CD4-positive, alpha-beta T cell treated with Interleukin-4 for 4 hours (primary cell): ENCODE measurements at regions not wholly inside any gene's neighbourhood (a gene's known extent, or its start where the extent isn't known, plus 50 kb on each side); places are given as distances from the start of the nearest gene placed in this dataset.
A peak's percentile ranks its signal among the peaks of the same experiment; 100 is the strongest.

ENCODE experiments used
- DNase-seq: peaks from one replicate; pipeline ENCODE4 v3.0.0-alpha.2; 2020

- peak; percentile 14 for DNase-seq
Observed at GRCh38 chr10:110355141-110355831, 50.6 kb upstream of the SMNDC1 start.

DNA sequence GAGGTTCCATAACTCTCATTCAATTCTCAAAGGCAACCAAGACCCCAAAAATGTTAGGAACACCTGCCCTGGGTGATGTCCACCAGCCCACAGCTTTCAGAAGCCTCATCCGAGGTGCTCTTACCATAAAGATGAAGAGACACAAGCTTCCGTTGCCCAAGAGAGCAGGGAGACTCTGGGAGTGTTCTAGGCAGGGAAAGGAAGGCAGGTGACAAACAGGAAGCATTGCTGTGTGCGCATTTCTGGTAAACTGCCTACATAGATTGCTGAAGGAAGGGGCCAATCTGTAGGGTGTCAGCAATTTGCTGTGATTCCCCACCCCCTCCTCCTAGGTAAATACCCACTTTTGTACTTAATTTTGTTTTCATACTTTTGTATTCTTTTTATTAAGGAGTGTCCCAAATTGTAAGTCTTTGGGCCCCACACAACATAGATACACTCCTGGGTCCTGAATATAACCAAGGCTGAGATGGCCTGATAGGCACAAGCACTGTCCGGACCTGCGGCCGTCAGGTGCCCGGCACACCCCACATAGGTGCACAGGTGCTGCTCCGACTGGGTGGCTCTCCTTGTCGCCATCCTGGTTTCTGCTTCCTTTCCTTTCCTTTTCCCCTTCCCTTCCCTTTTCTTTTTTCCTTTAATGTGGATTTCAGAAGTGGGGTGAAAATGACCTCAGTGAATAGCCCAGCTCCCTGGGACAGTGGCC, 51.4 kb upstream of the SMNDC1 start:
- DNase-seq, result peak; percentile 52

GRCh38 chr10:110356628-110357245, 52.0 kb upstream of the SMNDC1 start:
- peak; percentile 70 for DNase-seq

DNA sequence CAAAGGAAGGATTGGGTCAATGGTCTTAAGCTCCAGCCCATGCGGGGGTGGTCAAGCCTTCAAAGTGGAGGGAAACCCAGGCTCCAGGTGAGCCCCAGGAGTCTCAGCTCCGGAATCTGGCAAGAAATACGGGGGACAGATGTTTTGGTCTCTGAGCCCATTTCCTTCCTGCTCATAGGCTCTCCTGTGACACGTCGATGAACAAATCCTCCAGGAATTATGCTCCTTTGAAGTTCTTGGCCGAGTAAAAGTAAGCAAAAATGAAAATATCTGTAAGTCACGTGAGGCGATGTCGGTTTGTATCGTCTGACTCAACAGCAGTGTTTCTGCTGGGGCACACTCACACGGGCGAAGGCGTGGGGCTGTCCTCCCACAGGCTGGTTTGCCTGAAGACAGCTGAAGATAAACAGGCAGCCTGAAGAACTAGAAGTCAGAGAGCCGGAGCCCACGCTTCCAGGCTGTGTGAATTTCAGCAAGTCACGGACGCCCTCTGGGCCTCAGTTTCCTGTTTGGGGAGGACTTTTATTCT, 52.6 kb upstream of the SMNDC1 start:
- peak; percentile 75 for DNase-seq

GRCh38 chr10:110357871-110358270, 53.2 kb upstream of the SMNDC1 start:
- DNase-seq, result no peak

DNA sequence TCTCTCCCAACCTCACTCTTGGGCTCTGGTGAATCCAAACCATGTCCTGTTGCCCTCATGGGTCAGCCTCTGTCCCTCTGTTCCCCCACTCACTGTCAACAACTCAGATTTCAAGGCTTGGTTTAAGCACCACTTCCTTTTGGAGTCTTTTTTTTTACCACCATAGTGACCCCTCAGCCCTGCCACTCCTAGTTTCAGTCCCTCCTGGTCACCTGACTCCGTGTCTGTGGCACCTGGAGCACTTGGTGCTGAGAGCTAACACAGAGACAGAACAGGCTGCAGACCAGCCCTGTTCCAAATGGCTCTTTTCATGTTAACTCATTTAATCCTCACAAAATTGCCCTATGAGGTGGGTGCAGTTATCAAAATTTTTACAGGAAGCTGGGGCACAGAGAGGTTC, 53.6 kb upstream of the SMNDC1 start:
- DNase-seq, result no peak

DNA sequence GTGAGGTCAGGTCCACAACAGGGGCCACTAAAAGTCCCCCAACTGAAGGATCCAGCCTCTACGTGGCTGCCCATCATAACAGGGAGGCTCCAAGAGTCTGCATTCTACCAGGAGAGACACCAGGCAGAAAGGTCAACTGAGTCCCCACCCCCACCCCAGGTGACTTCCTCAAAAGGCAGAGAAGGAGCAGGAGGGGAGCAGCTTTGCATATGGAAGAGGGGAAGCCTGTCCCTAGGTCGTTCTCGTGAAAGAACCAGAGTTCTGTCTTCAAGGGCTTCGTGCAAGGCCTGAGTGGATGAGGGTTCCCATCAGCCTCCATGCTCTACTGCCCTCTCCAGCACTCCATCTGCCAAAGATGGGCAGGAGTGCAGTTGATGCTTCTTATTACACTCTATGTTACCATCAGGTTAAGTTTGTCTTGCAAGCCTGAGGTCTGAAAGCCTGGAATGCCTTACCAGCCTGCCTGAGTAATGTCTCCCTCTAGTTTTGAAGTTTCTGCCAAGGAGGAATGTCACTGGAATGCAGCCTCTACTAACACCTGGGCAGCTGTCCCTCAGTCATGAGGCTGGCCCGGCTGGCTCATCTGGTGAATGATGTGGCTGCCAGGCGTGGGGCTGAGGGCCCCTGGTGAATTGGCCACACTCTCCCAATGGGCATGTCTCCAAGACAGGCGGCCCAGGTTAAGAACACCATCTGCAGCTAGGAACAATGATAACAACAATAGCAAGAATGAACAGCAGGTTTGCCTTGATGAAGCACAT, 54.3 kb upstream of the SMNDC1 start:
- no peak for DNase-seq

GRCh38 chr10:110360857-110361474, 56.2 kb upstream of the SMNDC1 start:
- no peak for DNase-seq

GRCh38 chr10:110361800-110362456, 57.2 kb upstream of the SMNDC1 start:
- peak; percentile 13 for DNase-seq

DNA sequence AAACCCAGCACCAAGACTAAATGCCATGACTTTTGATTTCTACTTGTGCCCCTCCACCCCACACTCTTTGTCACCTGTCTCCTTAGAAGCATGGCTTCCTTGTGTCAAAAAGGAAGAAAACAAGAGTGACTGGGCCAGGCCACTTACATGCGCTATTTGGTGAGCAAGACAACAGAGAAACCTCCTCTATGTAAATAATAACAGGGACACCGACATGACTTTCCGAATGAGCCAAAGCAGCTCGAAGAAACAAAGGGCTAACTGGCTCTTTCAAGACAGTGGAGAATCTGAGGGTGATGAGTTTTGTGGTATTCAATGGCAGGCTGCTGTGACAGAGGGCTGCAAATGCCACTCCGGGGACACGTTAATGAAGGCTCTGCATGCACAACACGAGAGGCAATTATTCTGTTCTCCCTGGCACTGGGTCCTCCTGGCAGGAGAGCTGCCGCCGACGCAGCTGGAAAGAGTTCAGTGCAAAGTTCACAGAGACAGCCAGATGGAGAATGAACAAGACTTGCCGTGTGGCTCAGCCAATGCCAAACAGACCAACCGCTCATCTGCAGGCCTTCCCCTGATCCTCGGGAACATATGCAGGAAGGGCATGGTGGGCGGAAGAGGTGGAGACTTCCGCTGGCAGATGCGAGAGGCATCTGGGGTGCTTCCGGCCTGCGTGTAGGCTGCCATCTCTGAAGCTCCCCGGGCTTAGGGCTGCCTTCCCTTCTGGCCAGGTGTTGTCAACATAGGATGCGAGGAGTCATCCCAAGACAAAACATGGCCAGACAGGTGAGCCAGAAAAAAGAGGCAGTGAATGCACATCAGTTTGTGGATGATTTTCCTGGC, 59.1 kb upstream of the SMNDC1 start:
- peak; percentile 23 for DNase-seq

DNA sequence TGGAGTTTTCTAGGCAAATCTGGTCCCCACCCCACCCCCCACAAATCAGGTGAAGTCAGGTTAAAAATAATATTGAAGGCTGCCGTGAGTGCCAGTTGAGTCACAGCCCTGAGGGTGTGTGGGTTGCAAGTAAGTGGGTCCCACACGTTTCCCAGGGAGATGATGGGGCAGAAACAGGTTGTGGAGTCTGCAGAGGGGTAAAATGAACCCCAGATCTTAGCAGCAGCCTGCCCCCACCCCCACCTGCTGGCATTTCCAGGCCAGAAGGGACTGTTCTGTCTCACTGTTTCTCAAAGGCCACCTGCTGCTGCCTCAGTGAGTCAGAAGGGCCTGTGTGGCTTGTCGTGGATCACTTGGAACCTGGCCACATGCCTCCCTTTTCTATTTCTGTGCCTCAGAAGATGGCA, 59.8 kb upstream of the SMNDC1 start:
- no peak for DNase-seq

GRCh38 chr10:110365356-110366143, 60.8 kb upstream of the SMNDC1 start:
- no peak for DNase-seq

DNA sequence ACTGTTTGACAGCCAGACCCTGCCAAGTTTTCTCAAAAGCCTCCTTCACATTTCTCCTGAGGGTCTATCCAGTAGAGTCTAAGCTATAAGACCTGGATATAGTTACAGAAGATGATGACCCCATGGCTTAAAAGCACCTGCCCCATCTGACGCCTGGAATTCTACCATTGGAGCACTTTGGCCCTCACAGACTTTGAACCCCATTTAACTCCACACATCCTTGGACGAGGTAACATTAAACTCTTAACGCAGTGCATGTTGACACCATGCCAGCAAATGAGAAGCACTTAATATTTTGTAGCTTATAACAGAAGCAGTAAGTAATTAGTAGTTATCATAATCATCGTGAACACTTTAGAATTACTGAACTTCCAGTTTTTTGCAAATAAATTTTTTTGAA, 61.9 kb upstream of the SMNDC1 start:
- DNase-seq, result no peak

DNA sequence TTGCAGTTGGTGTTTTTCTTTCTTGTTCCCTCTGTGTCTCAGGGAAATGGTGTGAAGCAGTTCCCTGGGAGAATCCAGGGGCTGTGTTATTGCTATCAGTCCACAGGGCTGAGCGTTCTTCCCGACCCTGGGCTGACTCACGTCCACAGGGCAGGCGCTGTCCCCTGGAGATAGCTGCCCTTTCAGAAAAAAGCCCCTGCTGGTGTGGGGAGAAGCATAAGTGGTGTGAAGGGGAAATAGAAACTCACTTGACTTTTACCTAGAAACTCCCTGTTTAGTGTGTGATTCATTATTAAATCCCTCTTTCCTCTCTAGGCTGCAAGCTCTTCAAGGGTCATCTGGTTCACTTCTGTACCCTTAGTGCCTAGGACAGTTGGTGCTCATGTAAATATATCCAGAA, 63.3 kb upstream of the SMNDC1 start:
- DNase-seq, result no peak

- no peak for DNase-seq
Observed at GRCh38 chr10:110368556-110368955, 63.8 kb upstream of the SMNDC1 start.

DNA sequence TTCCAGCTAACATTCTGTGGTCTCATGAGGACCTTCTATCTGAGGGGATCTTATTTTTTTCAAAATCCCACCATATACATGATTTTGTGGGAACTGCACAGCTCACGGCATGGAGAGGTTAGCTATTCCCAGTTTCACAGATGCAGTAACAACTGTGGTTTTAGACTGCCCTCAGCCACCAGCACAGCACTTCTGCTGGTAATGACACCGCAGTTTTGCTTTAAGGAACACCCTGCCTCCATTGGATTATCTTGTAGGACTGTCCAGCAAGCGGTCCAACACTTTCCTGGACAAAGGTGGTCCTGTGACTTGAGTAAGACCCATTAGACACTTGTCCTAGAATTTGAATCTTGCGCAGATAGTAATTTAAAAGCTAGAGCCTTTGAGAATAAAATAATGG, 65.3 kb upstream of the SMNDC1 start:
- DNase-seq, result no peak

- DNase-seq, result no peak
Observed at GRCh38 chr10:110372656-110373055, 67.9 kb upstream of the SMNDC1 start.

- no peak for DNase-seq
Observed at GRCh38 chr10:110373059-110373458, 68.3 kb upstream of the SMNDC1 start.

GRCh38 chr10:110373857-110374654, 69.3 kb upstream of the SMNDC1 start:
- DNase-seq, result no peak

- no peak for DNase-seq
Observed at GRCh38 chr10:110375121-110375520, 70.4 kb upstream of the SMNDC1 start.
